ENCODE measurements at regions not wholly inside any gene's neighbourhood (a gene's known extent, or its start where the extent isn't known, plus 50 kb on each side); places are given as distances from the start of the nearest gene placed in this dataset.

DNA sequence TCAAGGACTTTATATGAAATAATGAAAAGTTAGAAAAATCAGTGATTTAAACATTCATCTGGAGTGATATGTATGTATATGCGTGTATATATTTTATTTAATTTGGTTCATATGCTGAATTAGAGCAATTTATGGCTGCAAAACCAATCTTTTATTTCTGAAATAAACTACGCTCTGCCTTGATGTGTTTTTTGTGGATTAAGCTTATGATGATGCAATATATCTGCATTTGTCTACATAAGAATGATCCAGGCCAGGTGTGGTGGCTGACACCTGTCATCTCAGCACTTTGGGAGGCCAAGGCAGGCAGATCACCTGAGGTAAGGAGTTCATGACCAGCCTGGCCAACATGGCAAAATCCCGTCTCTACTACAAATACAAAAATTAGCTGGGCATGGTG is 1842.3 kb upstream of the CDH6 start:
- TF ChIP-seq CREB1 (IDR thresholded peaks at IDR 0.05; ENCODE audit: low read depth) (no peak), TEAD4 (IDR thresholded peaks at IDR 0.05) (no peak), RAD21 (IDR thresholded peaks at IDR 0.05; ENCODE audit: low read depth) (no peak), CEBPB (IDR thresholded peaks at IDR 0.05) (no peak), EP300 (IDR thresholded peaks at IDR 0.05; ENCODE audit: borderline replicate concordance) (no peak), TAF1 (IDR thresholded peaks at IDR 0.05; ENCODE audit: low read depth) (no peak), NFIC (IDR thresholded peaks at IDR 0.05) (no peak), EGR1 (IDR thresholded peaks at IDR 0.05) (no peak), YY1 (IDR thresholded peaks at IDR 0.05; ENCODE audit: low read depth) (no peak), FOXM1 (IDR thresholded peaks at IDR 0.05; ENCODE audit: borderline replicate concordance, low read depth) (no peak), ZBTB7A (IDR thresholded peaks at IDR 0.05; ENCODE audit: low read depth) (no peak)
- TF ChIP-seq, protein P1, sequence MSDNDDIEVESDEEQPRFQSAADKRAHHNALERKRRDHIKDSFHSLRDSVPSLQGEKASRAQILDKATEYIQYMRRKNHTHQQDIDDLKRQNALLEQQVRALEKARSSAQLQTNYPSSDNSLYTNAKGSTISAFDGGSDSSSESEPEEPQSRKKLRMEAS (IDR thresholded peaks at IDR 0.05), result no peak
- TF ChIP-seq, protein P2, sequence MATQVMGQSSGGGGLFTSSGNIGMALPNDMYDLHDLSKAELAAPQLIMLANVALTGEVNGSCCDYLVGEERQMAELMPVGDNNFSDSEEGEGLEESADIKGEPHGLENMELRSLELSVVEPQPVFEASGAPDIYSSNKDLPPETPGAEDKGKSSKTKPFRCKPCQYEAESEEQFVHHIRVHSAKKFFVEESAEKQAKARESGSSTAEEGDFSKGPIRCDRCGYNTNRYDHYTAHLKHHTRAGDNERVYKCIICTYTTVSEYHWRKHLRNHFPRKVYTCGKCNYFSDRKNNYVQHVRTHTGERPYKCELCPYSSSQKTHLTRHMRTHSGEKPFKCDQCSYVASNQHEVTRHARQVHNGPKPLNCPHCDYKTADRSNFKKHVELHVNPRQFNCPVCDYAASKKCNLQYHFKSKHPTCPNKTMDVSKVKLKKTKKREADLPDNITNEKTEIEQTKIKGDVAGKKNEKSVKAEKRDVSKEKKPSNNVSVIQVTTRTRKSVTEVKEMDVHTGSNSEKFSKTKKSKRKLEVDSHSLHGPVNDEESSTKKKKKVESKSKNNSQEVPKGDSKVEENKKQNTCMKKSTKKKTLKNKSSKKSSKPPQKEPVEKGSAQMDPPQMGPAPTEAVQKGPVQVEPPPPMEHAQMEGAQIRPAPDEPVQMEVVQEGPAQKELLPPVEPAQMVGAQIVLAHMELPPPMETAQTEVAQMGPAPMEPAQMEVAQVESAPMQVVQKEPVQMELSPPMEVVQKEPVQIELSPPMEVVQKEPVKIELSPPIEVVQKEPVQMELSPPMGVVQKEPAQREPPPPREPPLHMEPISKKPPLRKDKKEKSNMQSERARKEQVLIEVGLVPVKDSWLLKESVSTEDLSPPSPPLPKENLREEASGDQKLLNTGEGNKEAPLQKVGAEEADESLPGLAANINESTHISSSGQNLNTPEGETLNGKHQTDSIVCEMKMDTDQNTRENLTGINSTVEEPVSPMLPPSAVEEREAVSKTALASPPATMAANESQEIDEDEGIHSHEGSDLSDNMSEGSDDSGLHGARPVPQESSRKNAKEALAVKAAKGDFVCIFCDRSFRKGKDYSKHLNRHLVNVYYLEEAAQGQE (IDR thresholded peaks at IDR 0.05; ENCODE audit: low read depth), result no peak
- TF ChIP-seq, protein P3, sequence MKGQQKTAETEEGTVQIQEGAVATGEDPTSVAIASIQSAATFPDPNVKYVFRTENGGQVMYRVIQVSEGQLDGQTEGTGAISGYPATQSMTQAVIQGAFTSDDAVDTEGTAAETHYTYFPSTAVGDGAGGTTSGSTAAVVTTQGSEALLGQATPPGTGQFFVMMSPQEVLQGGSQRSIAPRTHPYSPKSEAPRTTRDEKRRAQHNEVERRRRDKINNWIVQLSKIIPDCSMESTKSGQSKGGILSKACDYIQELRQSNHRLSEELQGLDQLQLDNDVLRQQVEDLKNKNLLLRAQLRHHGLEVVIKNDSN (IDR thresholded peaks at IDR 0.05), result no peak

Data from Ishikawa (cell line).